Mesothelial cell of epicardium (in vitro differentiated cells): ENCODE measurements at regions not wholly inside any gene's neighbourhood (a gene's known extent, or its start where the extent isn't known, plus 50 kb on each side); places are given as distances from the start of the nearest gene placed in this dataset.

Source experiments
- DNase-seq, 2 experiments: peaks; one replicate each; pipeline ENCODE4 v3.0.0; 2021; ENCODE audit warnings: low spot score in 2 of 2; ENCODE audit not compliant: unreplicated experiment in 2 of 2
- H3K27ac Mint-ChIP-seq: 2 replicates; pipeline ENCODE4 v1.8.0; 2021; ENCODE audit warnings: mixed read lengths
- H3K27me3 Mint-ChIP-seq: 2 replicates; pipeline ENCODE4 v1.8.0; 2021; ENCODE audit warnings: low read depth, mixed read lengths
- H3K36me3 Mint-ChIP-seq: 2 replicates; pipeline ENCODE4 v1.8.0; 2021; ENCODE audit warnings: mixed read lengths
- H3K4me1 Mint-ChIP-seq: 2 replicates; pipeline ENCODE4 v1.8.0; 2021; ENCODE audit warnings: mixed read lengths
- H3K4me3 Mint-ChIP-seq: 2 replicates; pipeline ENCODE4 v1.8.0; 2021; ENCODE audit warnings: mild to moderate bottlenecking, moderate library complexity, mixed read lengths
- H3K9me3 Mint-ChIP-seq: 2 replicates; pipeline ENCODE4 v1.8.0; 2021; ENCODE audit warnings: mixed read lengths
- CTCF ChIP-seq: fragments of 200-600 bp; sonication (generic); IDR thresholded peaks from one replicate; pipeline ENCODE4 v1.5.0; 2021; ENCODE audit warnings: antibody characterized with exemption; ENCODE audit not compliant: unreplicated experiment

- Mint-ChIP-seq H3K27ac (no peak overlapping the region), H3K9me3 (peaks cover 25% of the 10 kb centered on the region), H3K4me1 (no peaks in the 10 kb centered on the region), H3K27me3 (no peaks in the 10 kb centered on the region), H3K4me3 (no peak overlapping the region), H3K36me3 (no peaks in the 10 kb centered on the region)
- no peak for DNase-seq
- TF ChIP-seq CTCF, result no peak
These were observed 1920.9 kb upstream of the PCDH20 start for GRCh38 chr13:63336549-63336948.

- TF ChIP-seq CTCF, result no peak
- H3K36me3 Mint-ChIP-seq, result no peaks in the 10 kb centered on the region
- no peaks in the 10 kb centered on the region for H3K4me1 Mint-ChIP-seq
- H3K27me3 Mint-ChIP-seq, result no peaks in the 10 kb centered on the region
- no peak overlapping the region for H3K27ac Mint-ChIP-seq
- DNase-seq, result no peak
- H3K9me3 Mint-ChIP-seq, result no peaks in the 10 kb centered on the region
- no peak overlapping the region for H3K4me3 Mint-ChIP-seq
These were observed 1911.9 kb upstream of the PCDH20 start for GRCh38 chr13:63327584-63327983.

GRCh38 chr13:63323441-63323840 is 1907.8 kb upstream of the PCDH20 start:
- H3K4me1 Mint-ChIP-seq, result no peaks in the 10 kb centered on the region
- no peak for TF ChIP-seq CTCF
- no peaks in the 10 kb centered on the region for H3K9me3 Mint-ChIP-seq
- H3K27ac Mint-ChIP-seq, result no peak overlapping the region
- H3K36me3 Mint-ChIP-seq, result no peaks in the 10 kb centered on the region
- H3K4me3 Mint-ChIP-seq, result no peak overlapping the region
- no peaks in the 10 kb centered on the region for H3K27me3 Mint-ChIP-seq
- no peak for DNase-seq

- no peak overlapping the region for H3K4me3 Mint-ChIP-seq
- TF ChIP-seq CTCF, result no peak
- DNase-seq, result no peak
- peaks cover 7% of the 10 kb centered on the region for H3K9me3 Mint-ChIP-seq
- no peak overlapping the region for H3K27ac Mint-ChIP-seq
- no peaks in the 10 kb centered on the region for H3K36me3 Mint-ChIP-seq
- H3K27me3 Mint-ChIP-seq, result no peaks in the 10 kb centered on the region
- H3K4me1 Mint-ChIP-seq, result no peaks in the 10 kb centered on the region
These were observed 1895.9 kb upstream of the PCDH20 start for GRCh38 chr13:63311587-63311986.

GRCh38 chr13:63308549-63309165 is 1893.0 kb upstream of the PCDH20 start:
- no peak overlapping the region for H3K27ac Mint-ChIP-seq
- H3K9me3 Mint-ChIP-seq, result peaks cover 7% of the 10 kb centered on the region
- no peak overlapping the region for H3K4me3 Mint-ChIP-seq
- no peaks in the 10 kb centered on the region for H3K4me1 Mint-ChIP-seq
- DNase-seq, result no peak
- no peak for TF ChIP-seq CTCF
- H3K27me3 Mint-ChIP-seq, result no peaks in the 10 kb centered on the region
- H3K36me3 Mint-ChIP-seq, result no peaks in the 10 kb centered on the region

- Mint-ChIP-seq H3K4me3 (no peak overlapping the region), H3K9me3 (peaks cover 7% of the 10 kb centered on the region), H3K36me3 (no peaks in the 10 kb centered on the region), H3K27ac (no peak overlapping the region), H3K27me3 (no peaks in the 10 kb centered on the region), H3K4me1 (no peaks in the 10 kb centered on the region)
- TF ChIP-seq CTCF, result no peak
- no peak for DNase-seq
These were observed 1891.6 kb upstream of the PCDH20 start for GRCh38 chr13:63307228-63307627.
